Mammary epithelial cell (primary cell): ENCODE measurements at regions not wholly inside any gene's neighbourhood (a gene's known extent, or its start where the extent isn't known, plus 50 kb on each side); places are given as distances from the start of the nearest gene placed in this dataset.

Source experiments
- EZH2 ChIP-seq: IDR thresholded peaks from 2 replicates; pipeline ENCODE4 v1.6.1; 2012; ENCODE audit warnings: low read length, inconsistent platforms, borderline replicate concordance
- TF ChIP-seq, protein P1 (sequence below), 2 donors: IDR thresholded peaks in 1 of 2; conservative IDR thresholded peaks in 1 of 2; 2 replicates each; pipeline ENCODE4 v1.5.1; 2011 to 2012; ENCODE audit warnings: inconsistent platforms in 2 of 2, low read length in 2 of 2, mild to moderate bottlenecking in 2 of 2, control low read depth in 1 of 2, low read depth in 1 of 2; ENCODE audit not compliant: insufficient read depth in 1 of 2; ENCODE audit errors: extremely low read depth in 1 of 2

DNA sequence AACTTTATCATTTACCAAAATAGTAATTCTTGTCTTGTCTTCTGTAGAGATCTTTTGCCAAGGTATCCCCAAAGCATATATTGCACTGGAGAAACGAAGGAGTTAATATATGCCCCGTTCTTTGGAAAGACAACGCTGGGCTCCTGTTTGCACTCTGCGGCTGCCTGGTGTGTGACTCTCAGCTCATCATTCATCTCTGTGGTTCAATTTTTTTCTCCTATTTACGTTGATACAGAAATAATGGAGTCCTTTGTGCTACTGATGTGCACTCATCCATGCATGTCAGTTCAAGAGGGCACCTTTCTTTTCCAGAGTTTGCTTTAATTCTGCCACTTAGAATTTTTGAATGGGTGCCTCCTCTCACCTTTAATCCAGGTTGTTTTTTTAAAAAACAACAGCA lies 655.5 kb downstream of the DCDC2C start:
- TF ChIP-seq, protein P1, sequence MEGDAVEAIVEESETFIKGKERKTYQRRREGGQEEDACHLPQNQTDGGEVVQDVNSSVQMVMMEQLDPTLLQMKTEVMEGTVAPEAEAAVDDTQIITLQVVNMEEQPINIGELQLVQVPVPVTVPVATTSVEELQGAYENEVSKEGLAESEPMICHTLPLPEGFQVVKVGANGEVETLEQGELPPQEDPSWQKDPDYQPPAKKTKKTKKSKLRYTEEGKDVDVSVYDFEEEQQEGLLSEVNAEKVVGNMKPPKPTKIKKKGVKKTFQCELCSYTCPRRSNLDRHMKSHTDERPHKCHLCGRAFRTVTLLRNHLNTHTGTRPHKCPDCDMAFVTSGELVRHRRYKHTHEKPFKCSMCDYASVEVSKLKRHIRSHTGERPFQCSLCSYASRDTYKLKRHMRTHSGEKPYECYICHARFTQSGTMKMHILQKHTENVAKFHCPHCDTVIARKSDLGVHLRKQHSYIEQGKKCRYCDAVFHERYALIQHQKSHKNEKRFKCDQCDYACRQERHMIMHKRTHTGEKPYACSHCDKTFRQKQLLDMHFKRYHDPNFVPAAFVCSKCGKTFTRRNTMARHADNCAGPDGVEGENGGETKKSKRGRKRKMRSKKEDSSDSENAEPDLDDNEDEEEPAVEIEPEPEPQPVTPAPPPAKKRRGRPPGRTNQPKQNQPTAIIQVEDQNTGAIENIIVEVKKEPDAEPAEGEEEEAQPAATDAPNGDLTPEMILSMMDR (conservative IDR thresholded peaks at IDR 0.05 in 1 of 2, IDR thresholded peaks at IDR 0.05 in 1 of 2; ENCODE audit: extremely low read depth in 1 of 2, insufficient read depth in 1 of 2, low read depth in 1 of 2, low read length in 2 of 2), result no peak
- TF ChIP-seq EZH2, result no peak
